SU-DHL-6 (cell line): ENCODE measurements at regions not wholly inside any gene's neighbourhood (a gene's known extent, or its start where the extent isn't known, plus 50 kb on each side); places are given as distances from the start of the nearest gene placed in this dataset.

ENCODE experiments used
- H2AFZ ChIP-seq: fragments of 200-600 bp; sonication (generic); 2 replicates; pipeline ENCODE4 v1.6.1; 2014; ENCODE audit warnings: low read depth, mild to moderate bottlenecking, moderate library complexity, mixed read lengths, antibody characterized with exemption, low read length; ENCODE audit not compliant: severe bottlenecking
- H3F3A ChIP-seq: fragments of 200-600 bp; shearing (Covaris generic); 2 replicates; pipeline ENCODE4 v1.6.0; 2016; ENCODE audit warnings: antibody characterized with exemption, mild to moderate bottlenecking; ENCODE audit not compliant: insufficient read depth
- H3K27ac ChIP-seq: fragments of 200-600 bp; sonication (generic); 2 replicates; pipeline ENCODE4 v1.5.1; 2016; ENCODE audit warnings: low read depth, mild to moderate bottlenecking, low read length, moderate library complexity, mixed read lengths
- H3K27me3 ChIP-seq: fragments of 200-600 bp; sonication (generic), shearing (Covaris generic); 2 replicates; pipeline ENCODE4 v1.6.0; 2014; ENCODE audit warnings: mild to moderate bottlenecking, low read length
- H3K36me3 ChIP-seq: fragments of 200-600 bp; sonication (generic); 2 replicates; pipeline ENCODE4 v1.6.1; 2014; ENCODE audit warnings: mild to moderate bottlenecking, low read length, mixed read lengths
- H3K4me2 ChIP-seq: fragments of 300-600, 200-600 bp; shearing (Covaris generic), sonication (generic); 2 replicates; pipeline ENCODE4 v1.6.0; 2014; ENCODE audit warnings: low read length, low read depth, mild to moderate bottlenecking; ENCODE audit not compliant: poor library complexity, severe bottlenecking
- H3K4me3 ChIP-seq: fragments of 200-600 bp; sonication (generic); 2 replicates; pipeline ENCODE4 v1.5.1; 2014; ENCODE audit warnings: antibody characterized with exemption, low read length, mild to moderate bottlenecking, mixed read lengths; ENCODE audit not compliant: insufficient read depth, poor library complexity, severe bottlenecking
- H3K79me2 ChIP-seq: fragments of 200-600 bp; sonication (generic); 2 replicates; pipeline ENCODE4 v1.6.1; 2014; ENCODE audit warnings: mild to moderate bottlenecking, low read length, moderate library complexity; ENCODE audit not compliant: insufficient read depth
- H3K9ac ChIP-seq: fragments of 200-600 bp; sonication (generic); 2 replicates; pipeline ENCODE4 v1.7.0; 2014; ENCODE audit warnings: mild to moderate bottlenecking, low read length
- H3K9me2 ChIP-seq: fragments of 200-600 bp; sonication (generic); replicated peaks from 2 replicates; pipeline ENCODE4 v1.6.1; 2014; ENCODE audit warnings: low read length; ENCODE audit not compliant: insufficient read depth
- H3K9me3 ChIP-seq: fragments of 200-600 bp; sonication (generic); 2 replicates; pipeline ENCODE4 v1.6.1; 2014; ENCODE audit warnings: low read length, mixed read lengths; ENCODE audit not compliant: insufficient read depth
- H4K20me1 ChIP-seq: fragments of 200-600 bp; sonication (generic); 2 replicates; pipeline ENCODE4 v1.6.1; 2014; ENCODE audit warnings: low read depth, mild to moderate bottlenecking, antibody characterized with exemption, low read length, moderate library complexity, mixed read lengths
- EZH2phosphoT487 ChIP-seq: fragments of 200-600 bp; sonication (generic), shearing (Covaris generic); conservative IDR thresholded peaks from 2 replicates; pipeline ENCODE4 v1.6.1; 2018; ENCODE audit warnings: mild to moderate bottlenecking, antibody characterized with exemption, low read length, moderate library complexity, mixed read lengths
- TF ChIP-seq, protein P1 (sequence below): fragments of 200-600 bp; sonication (generic); IDR thresholded peaks from one replicate; pipeline ENCODE4 v1.5.1; 2017; ENCODE audit warnings: antibody characterized with exemption, mild to moderate bottlenecking, low read length, moderate library complexity; ENCODE audit not compliant: insufficient read depth, poor library complexity, severe bottlenecking

DNA sequence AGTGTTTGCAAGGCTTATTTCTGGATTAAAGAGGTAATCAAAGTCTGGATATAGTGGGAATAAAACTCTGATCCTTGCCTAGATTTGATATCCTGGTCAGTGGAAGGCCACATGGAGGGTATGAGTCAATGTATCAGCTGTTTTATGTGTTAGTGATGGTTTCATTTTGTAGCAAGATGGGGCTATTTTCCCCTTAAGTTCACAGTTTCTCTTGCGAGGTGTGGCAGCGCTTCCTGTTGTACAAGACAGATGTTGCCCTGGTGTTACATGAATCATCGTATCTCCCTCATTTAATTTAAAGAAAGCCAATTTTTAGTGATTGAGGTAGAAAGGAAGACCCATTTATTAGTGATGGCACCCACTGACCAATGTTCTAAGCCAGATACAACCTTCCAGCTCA, 220.2 kb downstream of the DUSP10 start:
- Histone ChIP-seq H3K79me2 (no peaks in the 10 kb centered on the region), H2AFZ (no peak overlapping the region), H3K9me2 (no peaks in the 10 kb centered on the region), H3K9me3 (no peaks in the 10 kb centered on the region), H3K36me3 (no peaks in the 10 kb centered on the region), H4K20me1 (no peaks in the 10 kb centered on the region), H3F3A (no peaks in the 10 kb centered on the region), H3K27me3 (no peaks in the 10 kb centered on the region), H3K4me2 (no peak overlapping the region), H3K27ac (no peak overlapping the region), H3K4me3 (no peak overlapping the region), H3K9ac (no peak overlapping the region)
- no peak for TF ChIP-seq EZH2phosphoT487
- TF ChIP-seq, protein P1, sequence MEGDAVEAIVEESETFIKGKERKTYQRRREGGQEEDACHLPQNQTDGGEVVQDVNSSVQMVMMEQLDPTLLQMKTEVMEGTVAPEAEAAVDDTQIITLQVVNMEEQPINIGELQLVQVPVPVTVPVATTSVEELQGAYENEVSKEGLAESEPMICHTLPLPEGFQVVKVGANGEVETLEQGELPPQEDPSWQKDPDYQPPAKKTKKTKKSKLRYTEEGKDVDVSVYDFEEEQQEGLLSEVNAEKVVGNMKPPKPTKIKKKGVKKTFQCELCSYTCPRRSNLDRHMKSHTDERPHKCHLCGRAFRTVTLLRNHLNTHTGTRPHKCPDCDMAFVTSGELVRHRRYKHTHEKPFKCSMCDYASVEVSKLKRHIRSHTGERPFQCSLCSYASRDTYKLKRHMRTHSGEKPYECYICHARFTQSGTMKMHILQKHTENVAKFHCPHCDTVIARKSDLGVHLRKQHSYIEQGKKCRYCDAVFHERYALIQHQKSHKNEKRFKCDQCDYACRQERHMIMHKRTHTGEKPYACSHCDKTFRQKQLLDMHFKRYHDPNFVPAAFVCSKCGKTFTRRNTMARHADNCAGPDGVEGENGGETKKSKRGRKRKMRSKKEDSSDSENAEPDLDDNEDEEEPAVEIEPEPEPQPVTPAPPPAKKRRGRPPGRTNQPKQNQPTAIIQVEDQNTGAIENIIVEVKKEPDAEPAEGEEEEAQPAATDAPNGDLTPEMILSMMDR: no peak

DNA sequence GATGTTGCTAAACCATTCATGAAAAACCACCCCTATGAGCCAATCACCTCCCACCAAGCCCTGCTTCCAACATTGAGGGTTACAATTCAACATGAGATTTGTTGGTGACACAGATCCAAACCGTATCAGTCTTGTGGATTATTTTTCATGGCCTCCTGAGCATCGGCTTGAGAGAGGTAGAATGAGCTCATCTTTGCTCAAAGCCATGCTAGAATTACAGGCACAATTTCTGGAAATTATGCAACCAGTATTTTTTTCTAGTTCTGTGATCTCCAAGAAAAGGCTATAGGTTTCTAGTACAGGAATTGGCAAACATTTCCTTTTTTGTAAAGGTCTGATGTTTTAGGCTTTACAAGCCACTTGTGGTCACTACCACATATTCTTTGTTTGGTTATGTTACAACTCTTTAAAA, 219.4 kb downstream of the DUSP10 start:
- H3F3A ChIP-seq: no peaks in the 10 kb centered on the region
- TF ChIP-seq EZH2phosphoT487: no peak
- TF ChIP-seq, protein P1: no peak
- H3K27me3 ChIP-seq: no peaks in the 10 kb centered on the region
- no peak overlapping the region for H3K27ac ChIP-seq
- no peaks in the 10 kb centered on the region for H3K9me2 ChIP-seq
- H3K4me3 ChIP-seq: no peak overlapping the region
- H3K36me3 ChIP-seq: no peaks in the 10 kb centered on the region
- H3K9me3 ChIP-seq: no peaks in the 10 kb centered on the region
- H4K20me1 ChIP-seq: no peaks in the 10 kb centered on the region
- no peak overlapping the region for H3K9ac ChIP-seq
- H3K4me2 ChIP-seq: no peak overlapping the region
- no peaks in the 10 kb centered on the region for H3K79me2 ChIP-seq
- no peak overlapping the region for H2AFZ ChIP-seq

DNA sequence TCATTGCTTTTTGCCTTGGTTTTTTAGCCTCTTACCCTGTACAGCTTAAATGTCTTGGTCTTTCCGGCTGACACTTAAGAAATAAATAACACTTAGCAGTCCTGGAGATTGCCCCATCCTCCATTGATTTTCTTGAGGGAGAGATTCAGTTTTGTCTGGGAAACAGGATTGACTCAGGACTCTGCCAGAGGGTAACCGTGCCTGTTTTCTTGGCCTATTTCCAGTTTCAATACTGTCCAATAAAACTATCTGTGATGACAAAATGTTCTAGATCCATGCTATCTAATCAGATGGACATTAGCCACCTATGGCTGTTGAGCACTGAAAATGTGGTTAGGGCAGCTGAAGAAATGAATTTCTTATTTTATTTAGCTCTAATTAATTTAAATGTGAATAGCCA, 216.1 kb downstream of the DUSP10 start:
- H3K4me3 ChIP-seq: no peak overlapping the region
- no peak for TF ChIP-seq EZH2phosphoT487
- TF ChIP-seq, protein P1: no peak

More for the DNA sequence above, 216.1 kb downstream of the DUSP10 start:
- no peaks in the 10 kb centered on the region for H3K36me3 ChIP-seq
- no peaks in the 10 kb centered on the region for H3F3A ChIP-seq
- H3K4me2 ChIP-seq: no peak overlapping the region
- H3K27me3 ChIP-seq: no peaks in the 10 kb centered on the region
- no peaks in the 10 kb centered on the region for H3K79me2 ChIP-seq
- H3K9me2 ChIP-seq: no peaks in the 10 kb centered on the region
- H3K27ac ChIP-seq: no peak overlapping the region
- no peak overlapping the region for H2AFZ ChIP-seq
- no peaks in the 10 kb centered on the region for H4K20me1 ChIP-seq
- no peak overlapping the region for H3K9ac ChIP-seq
- H3K9me3 ChIP-seq: no peaks in the 10 kb centered on the region
